A673 (cell line): ENCODE measurements at regions not wholly inside any gene's neighbourhood (a gene's known extent, or its start where the extent isn't known, plus 50 kb on each side); places are given as distances from the start of the nearest gene placed in this dataset.

Source experiments
- BruUV-seq: library from RNA; stranded (reverse); fragments of 400-500 nt; replicated peaks from 2 replicates; lab custom pipeline; 2021; lab: Mats Ljungman, UMichigan
- CTCF ChIA-PET: fragments of 300-600 bp; sonication (Branson Sonifier 250); formaldehyde crosslinking; loops from one replicate; lab custom pipeline; 2022; ENCODE audit warnings: antibody characterized with exemption; lab: Charles Lee
- POLR2A ChIA-PET: fragments of 300-600 bp; sonication (Branson Sonifier 250); formaldehyde crosslinking; loops from one replicate; lab custom pipeline; 2022; ENCODE audit warnings: antibody characterized with exemption; ENCODE audit not compliant: low non-redundant PET; lab: Charles Lee
- DNase-seq: peaks from one replicate; pipeline ENCODE4 v3.0.0-alpha.2; 2015; ENCODE audit warnings: low spot score
- H3K27ac ChIP-seq: fragments of 200-600 bp; sonication (generic); 2 replicates; pipeline ENCODE4 v1.5.1; 2016; ENCODE audit warnings: mixed run types, low read depth, mild to moderate bottlenecking, mixed read lengths, antibody characterized with exemption, low read length; ENCODE audit not compliant: poor library complexity, severe bottlenecking
- H3K27me3 ChIP-seq: fragments of 200-600 bp; sonication (generic); replicated peaks from 2 replicates; pipeline ENCODE4 v1.6.1; 2017; ENCODE audit warnings: mixed run types, low read depth, mild to moderate bottlenecking, mixed read lengths, antibody characterized with exemption, low read length; ENCODE audit not compliant: insufficient read depth, poor library complexity
- H3K36me3 ChIP-seq: fragments of 200-600 bp; sonication (generic); 2 replicates; pipeline ENCODE4 v1.6.1; 2016; ENCODE audit warnings: mixed run types, mild to moderate bottlenecking, mixed read lengths, antibody characterized with exemption, low read length; ENCODE audit not compliant: insufficient read depth, poor library complexity, severe bottlenecking
- H3K4me1 ChIP-seq: fragments of 200-600 bp; sonication (generic); 2 replicates; pipeline ENCODE4 v1.6.1; 2017; ENCODE audit warnings: mixed run types, mild to moderate bottlenecking, mixed read lengths, antibody characterized with exemption, low read length; ENCODE audit not compliant: insufficient read depth, poor library complexity, severe bottlenecking
- H3K4me3 ChIP-seq: fragments of 200-600 bp; sonication (generic); 2 replicates; pipeline ENCODE4 v1.5.1; 2016; ENCODE audit warnings: low read depth, mixed run types, mild to moderate bottlenecking, mixed read lengths, low read length; ENCODE audit not compliant: poor library complexity, severe bottlenecking
- H3K9me3 ChIP-seq: fragments of 200-600 bp; sonication (generic); 2 replicates; pipeline ENCODE4 v1.6.1; 2016; ENCODE audit warnings: mixed run types, low read depth, mild to moderate bottlenecking, mixed read lengths, antibody characterized with exemption, low read length; ENCODE audit not compliant: poor library complexity, severe bottlenecking
- EZH2 ChIP-seq: fragments of 200-600 bp; sonication (generic); IDR thresholded peaks from 2 replicates; pipeline ENCODE4 v1.6.1; 2017; ENCODE audit warnings: borderline replicate concordance, low read depth, mild to moderate bottlenecking, mixed read lengths, antibody characterized with exemption, low read length; ENCODE audit not compliant: poor library complexity, severe bottlenecking
- intact Hi-C: fragments of 100-400 bp; cut with micrococcal nuclease; formaldehyde crosslinking; loops from one replicate; pipeline ENCODE4 v1.10.0; 2022; ENCODE audit not compliant: unreplicated experiment
- TF ChIP-seq, protein P1 (sequence below): fragments of 300-800, 200-600 bp; sonication (generic); conservative IDR thresholded peaks from 2 replicates; pipeline ENCODE4 v1.5.1; 2017; ENCODE audit warnings: low read depth, mild to moderate bottlenecking, antibody characterized with exemption, low read length, moderate library complexity, mixed read lengths

DNA sequence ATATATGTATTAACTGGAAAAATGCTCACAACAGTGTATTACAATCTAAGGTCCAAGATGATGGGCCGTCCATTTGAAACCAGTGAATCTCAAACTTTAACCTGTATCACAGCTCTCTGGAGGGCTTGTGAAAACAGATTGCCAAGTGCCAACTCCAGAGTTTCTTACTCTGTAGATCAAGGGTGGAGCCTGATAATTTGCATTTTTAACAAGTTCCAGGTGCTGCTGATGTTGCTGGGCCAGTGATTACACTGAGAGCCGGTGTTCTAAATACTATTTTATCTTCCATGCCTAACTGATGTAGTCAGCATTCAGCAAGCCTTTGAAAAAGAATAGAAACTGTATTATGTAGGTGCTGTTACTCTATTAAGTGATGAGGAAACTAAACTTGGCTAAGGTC lies 269.9 kb upstream of the FERD3L start:
- H3K27me3 ChIP-seq = no peaks in the 10 kb centered on the region
- no peak overlapping the region for H3K4me3 ChIP-seq
- no peaks in the 10 kb centered on the region for H3K4me1 ChIP-seq
- no peak overlapping the region for H3K27ac ChIP-seq
- BruUV-seq = no TSS peak
- POLR2A ChIA-PET = no interaction called here
- intact Hi-C loops = no loop called here
- no peak for DNase-seq
- no peak for TF ChIP-seq EZH2
- TF ChIP-seq, protein P1, sequence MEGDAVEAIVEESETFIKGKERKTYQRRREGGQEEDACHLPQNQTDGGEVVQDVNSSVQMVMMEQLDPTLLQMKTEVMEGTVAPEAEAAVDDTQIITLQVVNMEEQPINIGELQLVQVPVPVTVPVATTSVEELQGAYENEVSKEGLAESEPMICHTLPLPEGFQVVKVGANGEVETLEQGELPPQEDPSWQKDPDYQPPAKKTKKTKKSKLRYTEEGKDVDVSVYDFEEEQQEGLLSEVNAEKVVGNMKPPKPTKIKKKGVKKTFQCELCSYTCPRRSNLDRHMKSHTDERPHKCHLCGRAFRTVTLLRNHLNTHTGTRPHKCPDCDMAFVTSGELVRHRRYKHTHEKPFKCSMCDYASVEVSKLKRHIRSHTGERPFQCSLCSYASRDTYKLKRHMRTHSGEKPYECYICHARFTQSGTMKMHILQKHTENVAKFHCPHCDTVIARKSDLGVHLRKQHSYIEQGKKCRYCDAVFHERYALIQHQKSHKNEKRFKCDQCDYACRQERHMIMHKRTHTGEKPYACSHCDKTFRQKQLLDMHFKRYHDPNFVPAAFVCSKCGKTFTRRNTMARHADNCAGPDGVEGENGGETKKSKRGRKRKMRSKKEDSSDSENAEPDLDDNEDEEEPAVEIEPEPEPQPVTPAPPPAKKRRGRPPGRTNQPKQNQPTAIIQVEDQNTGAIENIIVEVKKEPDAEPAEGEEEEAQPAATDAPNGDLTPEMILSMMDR = no peak
- CTCF ChIA-PET = no interaction called here
- H3K36me3 ChIP-seq = no peaks in the 10 kb centered on the region
- no peaks in the 10 kb centered on the region for H3K9me3 ChIP-seq

DNA sequence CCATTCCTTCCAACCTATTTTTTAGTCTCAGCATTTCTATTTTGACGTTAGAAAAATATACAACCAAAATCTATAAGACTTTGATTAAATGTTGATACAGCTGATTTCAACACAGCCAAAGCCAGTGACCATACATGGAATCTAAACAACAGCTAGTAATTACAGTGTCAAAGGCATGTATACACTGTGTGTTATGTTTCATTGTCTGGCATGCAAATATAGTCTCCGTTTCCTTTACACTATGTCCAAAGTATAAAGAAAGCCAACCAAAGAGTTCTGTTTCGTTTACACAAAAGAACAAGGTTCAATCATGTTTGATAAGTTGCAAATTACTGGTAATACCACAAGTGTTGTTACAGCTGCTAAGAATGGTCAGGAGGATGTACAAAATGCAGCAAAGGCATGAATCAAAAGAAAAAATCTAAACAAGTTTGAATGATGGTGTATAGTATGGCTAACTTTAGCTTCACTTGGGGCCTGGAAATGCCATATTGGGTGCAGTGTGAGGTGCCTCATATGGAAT lies 268.3 kb upstream of the FERD3L start:
- ChIA-PET CTCF (no interaction called here), POLR2A (interaction anchor here (0.7 kb wide), 1 partner anchor 732 kb away, joined by 4 read pairs; no protein-coding TSS in a partner anchor)
- intact Hi-C loops = no loop called here
- DNase-seq = no peak
- Histone ChIP-seq H3K27ac (no peak overlapping the region), H3K4me3 (no peak overlapping the region), H3K9me3 (no peaks in the 10 kb centered on the region), H3K27me3 (no peaks in the 10 kb centered on the region), H3K36me3 (no peaks in the 10 kb centered on the region), H3K4me1 (no peaks in the 10 kb centered on the region)
- TF ChIP-seq EZH2 = no peak
- TF ChIP-seq, protein P1 = no peak
- BruUV-seq = no TSS peak

DNA sequence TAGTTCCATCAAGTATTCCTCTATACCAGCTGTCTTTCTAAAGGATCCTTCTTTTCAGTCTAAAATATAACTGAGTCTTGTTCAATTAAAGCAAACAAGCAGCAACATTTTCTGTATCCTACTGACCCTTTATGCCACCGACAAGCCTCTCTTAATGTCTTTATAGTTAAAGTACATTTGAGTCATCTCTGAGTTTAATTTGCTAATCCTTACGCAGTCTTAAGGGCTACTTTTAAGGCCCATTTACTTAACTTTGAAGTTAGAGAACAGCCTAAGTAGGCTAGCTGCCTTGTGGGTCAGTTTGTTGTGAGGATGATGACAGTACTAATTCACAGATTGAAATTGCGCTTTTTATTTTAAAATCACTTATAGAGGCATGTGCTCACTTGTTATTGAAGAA lies 265.5 kb upstream of the FERD3L start:
- CTCF ChIA-PET = no interaction called here
- H3K27ac ChIP-seq = no peak overlapping the region
- DNase-seq = no peak
- no peaks in the 10 kb centered on the region for H3K9me3 ChIP-seq
- no peaks in the 10 kb centered on the region for H3K27me3 ChIP-seq
- no TSS peak for BruUV-seq
- H3K4me1 ChIP-seq = no peaks in the 10 kb centered on the region
- POLR2A ChIA-PET = no interaction called here
- H3K4me3 ChIP-seq = no peak overlapping the region
- no peak for TF ChIP-seq EZH2
- TF ChIP-seq, protein P1 = no peak
- intact Hi-C loops = no loop called here
- H3K36me3 ChIP-seq = no peaks in the 10 kb centered on the region
